Glomerular endothelial cell (primary cell): ENCODE measurements at regions not wholly inside any gene's neighbourhood (a gene's known extent, or its start where the extent isn't known, plus 50 kb on each side); places are given as distances from the start of the nearest gene placed in this dataset.
"Not testable (repeated sequence)": the region's sequence is repeated elsewhere in the genome, so short reads cannot be mapped to it uniquely, and the experiment has no call there.

ENCODE experiments used
- DNase-seq: peaks from one replicate; pipeline ENCODE4 v3.0.0-alpha.2; 2011; ENCODE audit warnings: low read depth, low spot score; ENCODE audit errors: extremely low read depth

- no peak for DNase-seq
These were observed 186.2 kb downstream of the CYP26B1 start for GRCh38 chr2:71961289-71962027.

DNA sequence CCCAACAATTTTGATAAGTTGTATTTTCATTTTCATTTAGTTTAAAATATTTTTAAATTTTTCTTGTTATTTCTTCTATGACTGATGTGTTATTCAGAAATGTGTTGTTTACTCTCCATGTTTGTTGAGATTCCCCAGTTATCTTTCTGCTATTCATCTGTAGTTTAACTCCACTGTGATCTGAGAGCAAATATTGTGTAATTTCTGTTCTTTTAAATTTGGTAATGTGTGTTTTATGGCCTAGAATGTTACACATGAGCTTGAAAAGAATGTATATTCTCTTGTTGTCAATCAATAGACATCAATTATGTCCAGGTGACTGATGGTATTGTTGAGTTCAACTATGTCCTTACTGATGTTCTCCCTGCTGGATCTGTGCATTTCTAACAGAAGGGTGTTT, 188.2 kb downstream of the CYP26B1 start:
- no peak for DNase-seq

GRCh38 chr2:71958426-71958825, 189.2 kb downstream of the CYP26B1 start:
- DNase-seq, result not testable (repeated sequence)

DNA sequence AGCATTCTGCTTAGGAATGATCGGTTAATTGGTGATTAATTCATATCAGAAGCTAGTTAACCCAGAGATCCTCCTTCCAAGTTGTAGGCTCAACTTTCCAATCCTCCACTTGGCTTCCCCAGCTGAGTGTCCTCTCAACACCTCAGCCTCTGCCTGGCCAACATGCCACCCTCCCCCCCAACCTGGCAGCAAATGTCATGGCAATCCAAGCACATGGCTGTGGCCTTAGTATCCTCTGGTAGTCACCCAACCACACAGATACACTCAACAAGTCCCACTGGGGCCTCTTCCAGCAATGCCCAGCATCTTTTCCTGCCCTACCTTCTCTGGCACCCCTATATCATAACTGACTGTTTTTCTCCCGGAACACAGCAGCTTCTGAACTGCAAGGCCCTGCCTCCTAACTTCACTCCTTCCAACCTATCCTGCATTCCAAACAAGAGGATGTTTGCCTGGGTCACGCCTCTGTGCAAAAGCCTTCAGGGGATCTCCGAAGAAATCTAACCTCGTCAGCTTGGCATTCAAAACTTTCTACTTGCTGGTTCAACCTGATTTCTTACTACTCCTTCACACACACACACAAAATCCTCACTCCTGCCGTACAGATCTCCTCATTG, 195.0 kb downstream of the CYP26B1 start:
- DNase-seq, result no peak

DNA sequence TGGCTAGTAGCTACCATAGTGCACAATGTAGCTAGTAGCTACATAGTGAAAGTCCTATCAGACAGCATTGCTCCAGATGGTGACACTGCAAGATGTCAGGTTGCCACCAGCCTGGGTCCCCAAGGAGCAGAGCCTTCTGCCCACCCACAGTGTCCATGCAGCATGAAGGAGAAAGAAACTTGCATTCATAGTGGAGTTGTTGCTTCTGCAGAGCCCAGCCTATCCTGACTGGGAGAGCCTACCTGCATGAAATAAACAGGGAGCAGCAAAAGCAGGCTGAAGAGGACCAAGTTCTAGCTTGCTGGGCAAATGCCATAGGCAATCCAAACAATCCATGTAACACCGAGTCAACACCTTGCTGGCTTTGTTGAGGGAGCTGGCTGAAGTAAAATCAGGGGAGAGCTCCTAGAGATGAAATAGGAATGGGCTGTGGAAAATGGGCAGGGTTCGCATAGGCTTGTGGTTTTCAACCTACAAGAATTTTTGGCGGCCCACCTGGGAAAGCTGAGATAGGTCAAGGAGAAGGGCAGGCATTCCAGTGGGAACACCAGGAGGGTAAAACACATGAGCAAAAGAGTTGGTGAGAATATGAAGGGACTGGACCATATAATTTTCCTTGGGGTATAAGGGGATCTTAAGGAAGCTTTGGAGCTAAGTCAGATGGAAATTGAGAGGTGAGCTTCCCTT, 195.8 kb downstream of the CYP26B1 start:
- DNase-seq, result no peak

DNA sequence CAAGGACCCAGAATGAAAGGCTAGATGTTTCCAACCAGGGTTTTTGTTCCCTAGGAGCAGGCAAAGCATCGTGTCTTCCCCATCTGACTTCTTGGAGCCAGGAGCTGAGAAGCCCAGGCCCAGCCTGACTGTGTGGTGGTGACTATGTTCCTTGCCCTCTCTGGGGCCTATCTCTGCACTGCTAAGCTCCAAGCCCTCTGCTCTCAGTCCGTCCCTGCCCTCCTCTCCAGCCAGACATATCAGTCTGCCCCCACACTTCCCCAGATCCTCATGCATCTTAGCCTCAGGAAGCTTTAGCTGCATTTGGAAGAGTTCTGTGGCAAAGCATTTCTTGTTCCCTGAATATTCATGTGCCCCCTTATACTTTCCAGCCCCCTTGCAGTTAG, 196.6 kb downstream of the CYP26B1 start:
- no peak for DNase-seq

DNA sequence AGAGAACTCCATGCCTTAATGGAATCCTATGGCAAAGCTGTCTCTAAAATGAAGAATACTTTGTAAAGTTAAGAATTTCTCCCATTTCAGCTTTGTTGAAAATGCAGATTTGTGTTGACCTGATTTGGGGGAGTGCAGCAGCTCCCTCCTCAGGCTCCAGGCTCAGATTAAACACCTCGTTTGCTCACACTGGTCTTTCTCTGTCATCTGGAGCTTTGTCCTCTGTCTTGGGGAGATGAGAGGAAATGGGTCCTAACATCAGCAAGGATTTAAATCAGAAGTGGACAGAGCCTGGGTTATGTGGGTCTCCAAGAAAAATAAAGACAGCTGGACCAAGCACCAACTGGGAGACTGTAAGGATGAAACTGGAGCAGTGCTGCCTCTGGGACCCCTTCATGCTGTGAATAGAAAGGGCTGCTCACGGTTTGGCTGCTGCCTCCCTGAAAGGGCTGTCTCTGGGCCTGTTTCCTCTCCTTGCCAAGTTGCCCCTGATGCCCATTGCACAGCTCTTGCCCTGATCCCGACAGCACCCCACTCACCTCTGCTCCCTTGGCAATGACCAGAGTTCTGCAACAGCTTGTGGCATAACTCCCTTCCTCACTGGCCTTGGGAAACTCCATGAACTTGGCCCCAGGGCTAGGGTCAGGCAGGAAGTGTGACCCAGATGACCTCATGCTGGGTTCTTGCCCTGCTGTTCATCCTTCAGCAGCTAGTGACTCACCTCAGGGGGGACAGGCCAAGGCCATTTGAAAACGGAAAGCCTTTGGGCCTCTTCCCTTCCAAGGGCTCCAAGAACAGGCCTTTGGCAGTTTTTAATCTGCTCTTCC, 197.2 kb downstream of the CYP26B1 start:
- DNase-seq, result no peak

DNA sequence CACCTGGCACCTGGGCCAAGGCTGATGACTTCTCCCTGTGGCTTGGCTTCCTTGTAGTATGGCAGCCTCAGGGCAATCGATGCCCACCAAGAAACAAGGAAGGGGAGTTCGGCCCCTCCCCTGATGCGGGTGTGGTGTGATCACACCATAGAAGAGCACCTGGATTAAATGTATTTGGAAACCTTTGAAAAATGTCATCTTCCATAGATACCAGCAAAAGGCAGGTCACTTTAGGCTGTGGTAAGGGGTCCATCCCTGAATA, 198.2 kb downstream of the CYP26B1 start:
- no peak for DNase-seq

DNA sequence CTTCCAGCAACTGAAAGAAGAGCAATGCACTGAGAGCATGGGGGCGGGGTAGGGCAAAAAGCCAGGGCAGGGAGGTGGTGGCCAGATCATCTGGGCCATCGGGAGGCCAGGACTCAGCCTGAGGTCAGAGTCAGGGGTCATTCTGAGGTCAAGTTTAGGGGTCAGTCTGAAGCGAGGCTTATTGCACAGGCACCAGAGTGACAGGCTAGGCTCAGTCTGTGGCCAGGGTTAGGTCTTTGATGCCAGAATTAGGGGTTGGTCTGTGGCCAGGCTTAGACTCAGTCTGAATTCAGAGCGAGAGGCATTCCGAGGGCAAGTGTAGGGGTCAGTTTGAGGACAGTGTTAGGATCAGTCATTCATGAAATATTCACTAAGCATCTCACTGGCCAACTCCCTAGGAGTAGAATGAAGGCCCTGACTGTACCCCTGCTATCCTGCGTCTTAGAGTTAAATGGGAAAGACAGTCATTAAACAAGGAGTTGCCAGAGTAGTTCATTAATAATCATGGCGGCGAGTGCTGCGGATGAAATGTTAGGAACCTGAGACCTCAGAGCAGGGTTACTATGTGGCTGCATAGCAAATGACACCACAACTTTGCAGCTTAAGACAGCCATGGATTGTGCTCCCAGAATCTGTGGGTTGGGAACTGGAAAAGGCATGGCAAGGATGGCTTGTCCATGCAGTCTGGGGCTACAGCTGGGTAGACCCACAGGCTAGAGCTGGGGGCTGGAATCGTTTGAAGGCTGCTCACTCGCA, 198.7 kb downstream of the CYP26B1 start:
- DNase-seq, result no peak

GRCh38 chr2:71947809-71948208, 199.9 kb downstream of the CYP26B1 start:
- no peak for DNase-seq

- DNase-seq, result no peak
These were observed 202.1 kb downstream of the CYP26B1 start for GRCh38 chr2:71945603-71945959.

GRCh38 chr2:71944806-71945602, 202.7 kb downstream of the CYP26B1 start:
- no peak for DNase-seq

- no peak for DNase-seq
These were observed 203.5 kb downstream of the CYP26B1 start for GRCh38 chr2:71944183-71944550.

GRCh38 chr2:71943238-71944182, 204.2 kb downstream of the CYP26B1 start:
- DNase-seq, result no peak

GRCh38 chr2:71941726-71942525, 205.7 kb downstream of the CYP26B1 start:
- DNase-seq, result no peak

DNA sequence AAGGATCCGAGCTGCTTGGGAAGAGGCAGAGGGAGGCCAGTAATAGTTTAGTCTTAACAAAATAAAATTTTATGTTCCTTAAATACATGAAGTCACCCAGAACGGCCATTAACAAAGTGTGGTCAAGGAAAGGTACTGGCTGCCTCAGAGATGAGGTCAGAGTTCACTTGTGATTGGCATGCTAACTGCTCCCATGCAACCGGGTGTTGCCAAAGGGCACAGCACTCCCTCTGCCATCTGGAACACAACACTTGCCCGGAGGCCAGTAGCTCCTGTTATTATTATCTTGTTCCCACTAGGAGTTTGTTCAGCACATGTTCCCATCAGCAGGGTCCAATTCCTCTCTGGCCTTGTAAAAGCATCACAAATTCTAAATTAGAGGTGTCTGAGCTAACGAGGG, 207.0 kb downstream of the CYP26B1 start:
- no peak for DNase-seq

DNA sequence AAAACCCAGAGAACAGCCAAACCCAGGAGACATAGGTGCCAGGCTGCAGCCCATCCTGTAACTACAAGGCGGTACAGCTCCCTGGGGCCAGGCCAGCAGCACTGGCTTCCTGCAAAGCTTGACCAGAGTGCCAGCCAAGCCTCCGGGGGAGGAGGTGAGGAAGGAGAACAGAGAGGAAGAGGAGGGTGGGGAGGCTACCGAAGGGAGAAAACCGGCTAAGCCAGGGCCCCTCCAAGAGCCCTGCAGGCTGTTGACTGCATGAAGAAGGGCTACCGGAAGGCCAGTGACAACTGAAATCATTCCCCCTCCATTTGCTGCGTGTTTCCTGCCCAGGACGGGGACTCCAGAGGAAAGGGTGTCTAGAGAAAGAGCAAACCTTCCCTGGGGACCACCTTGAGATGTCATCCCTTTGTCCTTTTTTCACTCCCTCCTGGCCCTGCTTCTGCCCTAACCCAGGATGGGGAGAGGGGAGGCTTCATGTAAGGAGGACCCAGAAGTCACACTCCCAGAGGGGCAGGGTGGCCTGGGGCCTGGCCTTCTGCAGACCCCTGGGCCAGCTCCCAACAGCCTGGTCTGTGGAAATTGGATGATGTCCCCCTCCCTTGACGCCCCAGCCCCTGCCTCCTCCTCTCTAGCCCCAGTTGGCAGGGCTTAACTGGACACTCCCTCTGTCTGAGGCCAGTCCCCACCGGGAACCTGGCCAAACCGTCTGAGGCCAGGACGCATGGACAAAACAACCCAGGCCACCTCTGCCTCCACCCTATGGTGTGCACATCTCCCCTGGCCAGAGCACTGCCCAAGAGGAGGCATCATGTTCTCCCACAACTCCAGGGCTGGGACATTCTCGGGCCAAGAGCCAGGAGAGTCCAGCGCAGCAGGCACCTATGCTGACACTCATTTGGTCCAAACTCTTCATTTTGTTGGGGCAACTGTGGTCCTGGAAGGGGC, 207.8 kb downstream of the CYP26B1 start:
- no peak for DNase-seq
